GM12892 (cell line): ENCODE measurements at regions not wholly inside any gene's neighbourhood (a gene's known extent, or its start where the extent isn't known, plus 50 kb on each side); places are given as distances from the start of the nearest gene placed in this dataset.

ENCODE experiments used
- POLR2A ChIP-seq: IDR thresholded peaks from 2 replicates; pipeline ENCODE4 v1.6.1; 2011; ENCODE audit warnings: low read depth, low read length, control low read depth
- POLR2AphosphoS5 ChIP-seq: IDR thresholded peaks from 2 replicates; pipeline ENCODE4 v1.6.1; 2011; ENCODE audit warnings: low read depth, low read length, control low read depth

DNA sequence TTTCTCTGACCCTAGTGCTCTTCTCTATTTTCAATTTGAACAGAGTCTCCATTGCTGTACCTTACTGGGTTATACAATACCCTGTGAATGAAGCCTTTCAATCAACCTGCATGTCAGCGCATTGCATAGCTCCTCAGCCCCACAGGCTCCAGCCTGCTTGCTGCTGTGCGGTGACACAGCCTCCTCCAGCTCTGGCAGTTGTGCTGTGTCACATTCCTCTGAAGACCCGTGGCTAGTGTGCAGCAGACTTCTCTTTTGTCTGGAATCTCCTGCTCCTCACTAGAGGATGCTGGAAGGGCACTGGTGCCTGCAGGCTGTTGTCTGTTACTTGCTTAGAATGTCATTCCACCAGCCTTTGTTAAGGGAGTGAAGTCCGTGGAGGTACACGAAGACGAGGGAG, 390.1 kb upstream of the B3GAT1 start:
- no peak for TF ChIP-seq POLR2A
- no peak for TF ChIP-seq POLR2AphosphoS5
